ENCODE measurements at regions not wholly inside any gene's neighbourhood (a gene's known extent, or its start where the extent isn't known, plus 50 kb on each side); places are given as distances from the start of the nearest gene placed in this dataset.

DNA sequence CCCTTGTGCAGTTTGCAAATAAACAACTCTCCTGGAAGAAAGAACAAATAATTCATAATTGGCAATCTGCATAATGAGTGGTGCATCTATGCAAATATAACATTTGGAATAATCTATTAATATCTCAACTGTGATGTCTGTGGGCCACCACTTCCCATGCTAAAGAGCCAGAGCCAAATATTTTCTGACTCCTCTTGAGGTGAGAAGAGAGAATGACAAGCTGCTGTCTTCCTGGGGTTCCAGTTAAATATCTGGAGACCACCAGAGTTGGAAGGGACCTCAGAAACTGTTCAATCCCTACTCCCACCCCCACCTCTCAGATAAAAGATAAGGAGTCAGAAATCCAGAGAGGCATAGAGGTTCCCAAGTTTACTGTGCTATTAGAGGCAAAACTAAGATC, 241.0 kb upstream of the SLC14A2 start:
- H3K27me3 ChIP-seq (ENCODE audit: control insufficient read depth, extremely low read depth, insufficient read depth, low read length), result no peaks in the 10 kb centered on the region
- H3K4me2 ChIP-seq (ENCODE audit: control insufficient read depth, extremely low read depth, insufficient read depth, low read depth, low read length), result no peak overlapping the region
- H3K9me1 ChIP-seq (ENCODE audit: control insufficient read depth, extremely low read depth, insufficient read depth, low read length), result no peaks in the 10 kb centered on the region
- no peak overlapping the region for H3K4me3 ChIP-seq (ENCODE audit: control insufficient read depth in 2 of 3, extremely low read depth in 1 of 3, insufficient read depth in 2 of 3, low read depth in 1 of 3, low read length in 3 of 3)
- no peaks in the 10 kb centered on the region for H3K36me3 ChIP-seq (ENCODE audit: control insufficient read depth in 2 of 2, extremely low read depth in 1 of 2, insufficient read depth in 2 of 2, low read length in 2 of 2)
- H3K27ac ChIP-seq (ENCODE audit: control insufficient read depth, insufficient read depth, low read length), result no peak overlapping the region
- H2AFZ ChIP-seq (ENCODE audit: control insufficient read depth, low read length), result no peak overlapping the region
- H4K20me1 ChIP-seq (ENCODE audit: control insufficient read depth, extremely low read depth, insufficient read depth, low read length), result no peaks in the 10 kb centered on the region
- FAIRE-seq (no peak), DNase-seq (ENCODE audit: low read depth, low spot score) (no peak)
- H3K9me3 ChIP-seq (ENCODE audit: control insufficient read depth, low read depth, low read length), result no peaks in the 10 kb centered on the region
- no peak overlapping the region for H3K9ac ChIP-seq (ENCODE audit: control insufficient read depth, extremely low read depth, insufficient read depth, low read length)
- dilution Hi-C loops (cut with MboI; ENCODE audit: extremely low pct_ligation_motif_present, low sequenced_read_pairs), result no loop called here
- no peaks in the 10 kb centered on the region for H3K79me2 ChIP-seq (ENCODE audit: control insufficient read depth, insufficient read depth, low read length)
- TF ChIP-seq EZH2 (IDR thresholded peaks at IDR 0.05; ENCODE audit: low read length) (no peak), CTCF (optimal IDR thresholded peaks at IDR 0.05 in 1 of 3, IDR thresholded peaks at IDR 0.05 in 1 of 3, conservative IDR thresholded peaks at IDR 0.05 in 1 of 3; ENCODE audit: extremely low read depth in 1 of 3, insufficient read depth in 2 of 3, low read length in 3 of 3) (no peak)
- peaks cover 9% of the 10 kb centered on the region for H3K4me1 ChIP-seq (ENCODE audit: control insufficient read depth, extremely low read depth, insufficient read depth, low read length)

DNA sequence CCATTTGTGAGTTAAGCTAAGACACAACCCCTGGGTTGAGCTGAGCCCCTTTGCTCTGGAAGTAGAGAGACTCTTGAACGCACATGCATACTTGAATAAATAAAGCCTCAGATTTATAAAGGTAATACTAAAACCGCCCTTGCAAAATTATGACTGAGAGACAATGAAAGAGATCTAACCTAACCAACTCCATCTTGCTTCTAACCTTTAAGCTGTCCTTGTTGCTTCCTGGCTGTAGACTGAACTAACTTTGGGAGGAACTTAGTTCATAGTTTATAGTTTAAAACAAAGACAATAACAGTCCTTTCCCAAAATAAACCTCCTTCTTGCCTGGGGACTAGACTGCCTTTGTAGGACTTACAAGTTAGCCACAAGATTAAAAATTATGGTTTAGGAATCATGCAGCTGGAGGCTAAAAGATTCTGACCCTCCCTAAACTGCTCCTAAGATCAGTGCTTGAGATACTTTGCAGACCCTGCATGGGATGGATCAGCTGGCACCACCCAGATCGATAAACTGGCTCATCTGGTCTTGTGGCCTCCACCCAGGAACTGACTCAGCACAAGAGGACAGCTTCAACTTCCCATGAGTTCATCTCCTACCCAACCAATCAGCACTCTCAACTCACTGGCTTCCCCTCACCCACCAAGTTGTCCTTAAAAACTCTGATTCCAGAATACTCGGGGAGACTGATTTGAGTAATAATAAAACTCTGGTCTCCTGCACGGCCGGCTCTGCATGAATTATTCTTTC, 240.2 kb upstream of the SLC14A2 start:
- Histone ChIP-seq H3K27ac (ENCODE audit: control insufficient read depth, insufficient read depth, low read length) (no peak overlapping the region), H3K9me1 (ENCODE audit: control insufficient read depth, extremely low read depth, insufficient read depth, low read length) (no peaks in the 10 kb centered on the region), H3K9ac (ENCODE audit: control insufficient read depth, extremely low read depth, insufficient read depth, low read length) (no peak overlapping the region), H2AFZ (ENCODE audit: control insufficient read depth, low read length) (no peak overlapping the region), H3K4me2 (ENCODE audit: control insufficient read depth, extremely low read depth, insufficient read depth, low read depth, low read length) (no peak overlapping the region), H4K20me1 (ENCODE audit: control insufficient read depth, extremely low read depth, insufficient read depth, low read length) (no peaks in the 10 kb centered on the region), H3K4me3 (ENCODE audit: control insufficient read depth in 2 of 3, extremely low read depth in 1 of 3, insufficient read depth in 2 of 3, low read depth in 1 of 3, low read length in 3 of 3) (no peak overlapping the region), H3K27me3 (ENCODE audit: control insufficient read depth, extremely low read depth, insufficient read depth, low read length) (no peaks in the 10 kb centered on the region), H3K9me3 (ENCODE audit: control insufficient read depth, low read depth, low read length) (no peaks in the 10 kb centered on the region), H3K4me1 (ENCODE audit: control insufficient read depth, extremely low read depth, insufficient read depth, low read length) (peaks cover 12% of the 10 kb centered on the region), H3K36me3 (ENCODE audit: control insufficient read depth in 2 of 2, extremely low read depth in 1 of 2, insufficient read depth in 2 of 2, low read length in 2 of 2) (no peaks in the 10 kb centered on the region), H3K79me2 (ENCODE audit: control insufficient read depth, insufficient read depth, low read length) (no peaks in the 10 kb centered on the region)
- FAIRE-seq (no peak), DNase-seq (ENCODE audit: low read depth, low spot score) (no peak)
- TF ChIP-seq EZH2 (IDR thresholded peaks at IDR 0.05; ENCODE audit: low read length), result no peak
- no peak for TF ChIP-seq CTCF (optimal IDR thresholded peaks at IDR 0.05 in 1 of 3, IDR thresholded peaks at IDR 0.05 in 1 of 3, conservative IDR thresholded peaks at IDR 0.05 in 1 of 3; ENCODE audit: extremely low read depth in 1 of 3, insufficient read depth in 2 of 3, low read length in 3 of 3)
- dilution Hi-C loops (cut with MboI; ENCODE audit: extremely low pct_ligation_motif_present, low sequenced_read_pairs), result no loop called here
